Neural progenitor cell (in vitro differentiated cells): ENCODE measurements at regions not wholly inside any gene's neighbourhood (a gene's known extent, or its start where the extent isn't known, plus 50 kb on each side); places are given as distances from the start of the nearest gene placed in this dataset.

ENCODE experiments used
- DNase-seq: peaks from one replicate; pipeline ENCODE4 v3.0.0-alpha.2; 2016; ENCODE audit warnings: low spot score
- H2AFZ ChIP-seq: fragments of 200-600 bp; sonication (generic); replicated peaks from 2 replicates; pipeline ENCODE4 v1.6.1; 2016; ENCODE audit warnings: antibody characterized with exemption
- H3F3A ChIP-seq: fragments of 200-600 bp; sonication (generic); 2 replicates; pipeline ENCODE4 v1.6.1; 2016; ENCODE audit warnings: antibody characterized with exemption, low read depth
- H3K27ac ChIP-seq: fragments of 200-600 bp; sonication (generic); 2 replicates; pipeline ENCODE4 v1.5.1; 2016; ENCODE audit warnings: mild to moderate bottlenecking
- H3K27me3 ChIP-seq: fragments of 200-600 bp; sonication (generic); 2 replicates; pipeline ENCODE4 v1.6.1; 2016; ENCODE audit warnings: mild to moderate bottlenecking, moderate library complexity
- H3K36me3 ChIP-seq: fragments of 200-600 bp; sonication (generic); 2 replicates; pipeline ENCODE4 v1.5.1; 2016
- H3K4me1 ChIP-seq: fragments of 200-600 bp; sonication (generic); 2 replicates; pipeline ENCODE4 v1.6.1; 2016; ENCODE audit warnings: mixed run types
- H3K4me2 ChIP-seq: fragments of 200-600 bp; sonication (generic); 2 replicates; pipeline ENCODE4 v1.6.1; 2016
- H3K4me3 ChIP-seq: fragments of 200-600 bp; sonication (generic); 2 replicates; pipeline ENCODE4 v1.5.1; 2016
- H3K79me2 ChIP-seq: fragments of 200-600 bp; sonication (generic); 2 replicates; pipeline ENCODE4 v1.6.1; 2016; ENCODE audit warnings: low read depth
- H3K9ac ChIP-seq: fragments of 200-600 bp; sonication (generic); 2 replicates; pipeline ENCODE4 v1.6.1; 2016
- H3K9me3 ChIP-seq: fragments of 200-600 bp; sonication (generic); 2 replicates; pipeline ENCODE4 v1.5.1; 2016; ENCODE audit warnings: low read depth
- H4K20me1 ChIP-seq: fragments of 200-600 bp; sonication (generic); 2 replicates; pipeline ENCODE4 v1.6.1; 2016; ENCODE audit warnings: low read depth
- H3K27ac Mint-ChIP-seq: 3 replicates; pipeline ENCODE4 v1.8.0; 2021; ENCODE audit warnings: mixed read lengths
- H3K27me3 Mint-ChIP-seq: 2 replicates; pipeline ENCODE4 v1.8.0; 2022; ENCODE audit warnings: low read depth, mild to moderate bottlenecking, inconsistent platforms, moderate library complexity, mixed read lengths; ENCODE audit not compliant: insufficient read depth
- H3K36me3 Mint-ChIP-seq: 3 replicates; pipeline ENCODE4 v1.8.0; 2021; ENCODE audit warnings: mixed read lengths
- H3K4me1 Mint-ChIP-seq: 3 replicates; pipeline ENCODE4 v1.8.0; 2021; ENCODE audit warnings: mixed read lengths
- H3K4me3 Mint-ChIP-seq: 3 replicates; pipeline ENCODE4 v1.8.0; 2021; ENCODE audit warnings: mild to moderate bottlenecking, moderate library complexity, mixed read lengths
- H3K9me3 Mint-ChIP-seq: 3 replicates; pipeline ENCODE4 v1.8.0; 2020; ENCODE audit warnings: mixed read lengths
- CTCF ChIP-seq: fragments of 200-600 bp; sonication (generic); IDR thresholded peaks from 2 replicates; pipeline ENCODE4 v1.5.1; 2017; ENCODE audit warnings: antibody characterized with exemption, mild to moderate bottlenecking
- EZH2 ChIP-seq: fragments of 200-600 bp; sonication (generic); IDR thresholded peaks from 2 replicates; pipeline ENCODE4 v1.6.1; 2017; ENCODE audit warnings: antibody characterized with exemption, mild to moderate bottlenecking, moderate library complexity
- EZH2phosphoT487 ChIP-seq: fragments of 200-600 bp; sonication (generic); IDR thresholded peaks from 2 replicates; pipeline ENCODE4 v1.6.1; 2017; ENCODE audit warnings: antibody characterized with exemption

- Mint-ChIP-seq H3K4me1 (peaks cover 26% of the 10 kb centered on the region), H3K36me3 (no peaks in the 10 kb centered on the region), H3K27me3 (peaks cover 81% of the 10 kb centered on the region), H3K4me3 (no peak overlapping the region), H3K9me3 (peaks cover 6% of the 10 kb centered on the region), H3K27ac (no peak overlapping the region)
- Histone ChIP-seq H3F3A (peaks cover 30% of the 10 kb centered on the region), H2AFZ (no peak overlapping the region), H4K20me1 (peaks cover 67% of the 10 kb centered on the region), H3K4me3 (no peak overlapping the region), H3K4me1 (peaks cover 17% of the 10 kb centered on the region), H3K79me2 (no peaks in the 10 kb centered on the region), H3K36me3 (no peaks in the 10 kb centered on the region), H3K27me3 (peaks cover 100% of the 10 kb centered on the region), H3K4me2 (no peak overlapping the region), H3K9me3 (no peaks in the 10 kb centered on the region), H3K27ac (no peak overlapping the region), H3K9ac (no peak overlapping the region)
- TF ChIP-seq EZH2phosphoT487: no peak
- no peak for TF ChIP-seq EZH2
- TF ChIP-seq CTCF: no peak
- no peak for DNase-seq
Observed at GRCh38 chr4:41870035-41870434, 65.2 kb upstream of the TMEM33 start.

GRCh38 chr4:41866799-41867677 lies 68.2 kb upstream of the TMEM33 start:
- no peak overlapping the region for H3K9ac ChIP-seq
- peak overlapping the region; percentile 52 for H3K4me2 ChIP-seq
- peak; percentile 75 for TF ChIP-seq EZH2
- peak; percentile 57 for TF ChIP-seq EZH2phosphoT487
- TF ChIP-seq CTCF: no peak
- no peak overlapping the region for H2AFZ ChIP-seq
- no peak overlapping the region for H3K27ac ChIP-seq
- H3K27me3 ChIP-seq: peaks cover 100% of the 10 kb centered on the region
- peaks cover 35% of the 10 kb centered on the region for H3F3A ChIP-seq
- peak overlapping the region; percentile 76 for H3K4me3 Mint-ChIP-seq
- H3K4me1 Mint-ChIP-seq: peaks cover 38% of the 10 kb centered on the region
- H3K4me3 ChIP-seq: peak overlapping the region; percentile 17
- no peaks in the 10 kb centered on the region for H3K36me3 Mint-ChIP-seq
- no peaks in the 10 kb centered on the region for H3K79me2 ChIP-seq
- H3K4me1 ChIP-seq: peaks cover 7% of the 10 kb centered on the region
- peaks cover 57% of the 10 kb centered on the region for H4K20me1 ChIP-seq
- DNase-seq: peak; percentile 71
- H3K36me3 ChIP-seq: no peaks in the 10 kb centered on the region
- no peak overlapping the region for H3K27ac Mint-ChIP-seq
- peaks cover 5% of the 10 kb centered on the region for H3K9me3 Mint-ChIP-seq
- H3K9me3 ChIP-seq: no peaks in the 10 kb centered on the region
- peaks cover 76% of the 10 kb centered on the region for H3K27me3 Mint-ChIP-seq

- peak overlapping the region; percentile 52 for H3K4me2 ChIP-seq
- Mint-ChIP-seq H3K36me3 (no peaks in the 10 kb centered on the region), H3K27me3 (peaks cover 71% of the 10 kb centered on the region), H3K4me3 (peak overlapping the region; percentile 76), H3K9me3 (peaks cover 5% of the 10 kb centered on the region), H3K4me1 (peaks cover 38% of the 10 kb centered on the region), H3K27ac (no peak overlapping the region)
- H2AFZ ChIP-seq: no peak overlapping the region
- H3K27me3 ChIP-seq: peaks cover 100% of the 10 kb centered on the region
- peaks cover 35% of the 10 kb centered on the region for H3F3A ChIP-seq
- TF ChIP-seq EZH2phosphoT487 (peak; percentile 85), EZH2 (peak; percentile 98), CTCF (no peak)
- no peak overlapping the region for H3K9ac ChIP-seq
- H3K36me3 ChIP-seq: no peaks in the 10 kb centered on the region
- H3K4me3 ChIP-seq: peak overlapping the region; percentile 6
- peaks cover 7% of the 10 kb centered on the region for H3K4me1 ChIP-seq
- DNase-seq: peak; percentile 39
- no peak overlapping the region for H3K27ac ChIP-seq
- H3K9me3 ChIP-seq: no peaks in the 10 kb centered on the region
- H4K20me1 ChIP-seq: peaks cover 55% of the 10 kb centered on the region
- H3K79me2 ChIP-seq: no peaks in the 10 kb centered on the region
Observed at GRCh38 chr4:41865981-41866798, 69.0 kb upstream of the TMEM33 start.
